HG03175 (cell line): ENCODE measurements at regions not wholly inside any gene's neighbourhood (a gene's known extent, or its start where the extent isn't known, plus 50 kb on each side); places are given as distances from the start of the nearest gene placed in this dataset.
"Not testable (repeated sequence)": the region's sequence is repeated elsewhere in the genome, so short reads cannot be mapped to it uniquely, and the experiment has no call there.

Experiments used
- ATAC-seq: cut with Tn5 transposase; IDR thresholded peaks from one replicate; pipeline ENCODE4 v1.9.1; 2021; ENCODE audit warnings: mild to moderate bottlenecking, moderate library complexity; ENCODE audit not compliant: unreplicated experiment

- ATAC-seq: no peak
Measured at GRCh38 chr1:10938741-10939417, 73.6 kb upstream of the TARDBP start.

- peak; percentile 63 for ATAC-seq
Measured at GRCh38 chr1:10939654-10940450, 72.6 kb upstream of the TARDBP start.

- ATAC-seq: no peak
Measured at GRCh38 chr1:10940451-10940804, 72.0 kb upstream of the TARDBP start.

GRCh38 chr1:10940838-10941237 lies 71.6 kb upstream of the TARDBP start:
- no peak for ATAC-seq

GRCh38 chr1:10941891-10942541 lies 70.4 kb upstream of the TARDBP start:
- ATAC-seq: no peak

GRCh38 chr1:10942542-10942912 lies 69.9 kb upstream of the TARDBP start:
- no peak for ATAC-seq

- ATAC-seq: no peak
Measured at GRCh38 chr1:10943041-10943440, 69.4 kb upstream of the TARDBP start.

GRCh38 chr1:10943991-10944730 lies 68.3 kb upstream of the TARDBP start:
- ATAC-seq: no peak

GRCh38 chr1:10945991-10946509 lies 66.4 kb upstream of the TARDBP start:
- no peak for ATAC-seq

GRCh38 chr1:10947181-10947580 lies 65.3 kb upstream of the TARDBP start:
- no peak for ATAC-seq

GRCh38 chr1:10947691-10948462 lies 64.6 kb upstream of the TARDBP start:
- no peak for ATAC-seq

- ATAC-seq: no peak
Measured at GRCh38 chr1:10948463-10948775, 64.0 kb upstream of the TARDBP start.

- no peak for ATAC-seq
Measured at GRCh38 chr1:10950316-10951172, 61.9 kb upstream of the TARDBP start.

- ATAC-seq: not testable (repeated sequence)
Measured at GRCh38 chr1:10951298-10951697, 61.2 kb upstream of the TARDBP start.

GRCh38 chr1:10951961-10952360 lies 60.5 kb upstream of the TARDBP start:
- no peak for ATAC-seq

- ATAC-seq: no peak
Measured at GRCh38 chr1:10953505-10954193, 58.8 kb upstream of the TARDBP start.

GRCh38 chr1:10957133-10957532 lies 55.3 kb upstream of the TARDBP start:
- ATAC-seq: no peak

- no peak for ATAC-seq
Measured at GRCh38 chr1:10958614-10959013, 53.8 kb upstream of the TARDBP start.
